T-helper 2 cell treated with Interferon-gamma antibody and Interleukin-4, amounts not matched to agents 100 ng/mL and 5 ng/mL, for 36 hours (primary cell): ENCODE measurements at regions not wholly inside any gene's neighbourhood (a gene's known extent, or its start where the extent isn't known, plus 50 kb on each side); places are given as distances from the start of the nearest gene placed in this dataset.
"Not testable (repeated sequence)": the region's sequence is repeated elsewhere in the genome, so short reads cannot be mapped to it uniquely, and the experiment has no call there.

Experiments
- intact Hi-C: fragments of 100-400 bp; cut with micrococcal nuclease; formaldehyde crosslinking; loops from one replicate; pipeline ENCODE4 v1.15.1; 2023

- intact Hi-C loops = not testable (repeated sequence)
These were observed 75.1 kb downstream of the KBTBD2 start for GRCh38 chr7:32816409-32816948.

DNA sequence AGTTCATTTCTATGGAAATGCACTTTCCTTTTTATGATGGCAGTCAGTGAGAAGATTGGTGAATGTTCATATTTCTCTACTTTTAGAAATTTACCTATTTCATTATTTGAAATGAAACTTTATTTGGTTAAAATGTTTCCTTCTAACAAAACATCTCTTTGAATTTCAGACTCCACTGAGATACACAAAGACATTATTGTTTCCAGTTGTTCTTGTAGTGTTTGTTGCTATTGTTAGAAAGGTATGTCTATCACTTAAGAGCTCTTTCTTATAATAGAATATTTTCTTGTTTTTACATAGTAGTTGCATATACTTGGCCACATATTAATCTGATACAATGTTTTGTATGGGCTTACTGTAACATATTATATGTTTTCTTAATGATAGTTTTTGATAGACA lies 76.8 kb downstream of the KBTBD2 start:
- intact Hi-C loops = not testable (repeated sequence)

GRCh38 chr7:32809871-32810270 lies 81.7 kb downstream of the KBTBD2 start:
- intact Hi-C loops = no loop called here

DNA sequence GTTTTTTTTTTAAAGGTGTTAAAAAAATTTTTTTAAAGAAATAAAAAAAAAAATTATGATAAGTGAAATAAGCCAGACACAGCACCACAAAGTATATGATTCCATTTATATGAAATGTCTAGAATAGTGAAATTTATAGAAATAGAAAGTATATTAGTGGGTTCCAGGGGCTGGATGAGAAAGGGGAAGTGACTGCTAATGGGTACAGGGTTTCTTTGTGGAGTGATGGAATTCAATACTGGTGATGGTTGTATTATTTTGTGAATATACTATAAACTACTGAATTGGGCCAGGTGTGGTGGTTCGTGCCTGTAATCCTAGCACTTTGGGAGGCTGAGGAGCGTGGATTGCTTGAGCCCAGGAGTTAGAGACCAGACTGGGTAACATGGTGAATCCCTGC lies 82.2 kb downstream of the KBTBD2 start:
- intact Hi-C loops = no loop called here

GRCh38 chr7:32803406-32804141 lies 88.0 kb downstream of the KBTBD2 start:
- intact Hi-C loops = no loop called here

GRCh38 chr7:32802305-32802910 lies 89.2 kb downstream of the KBTBD2 start:
- intact Hi-C loops = no loop called here

DNA sequence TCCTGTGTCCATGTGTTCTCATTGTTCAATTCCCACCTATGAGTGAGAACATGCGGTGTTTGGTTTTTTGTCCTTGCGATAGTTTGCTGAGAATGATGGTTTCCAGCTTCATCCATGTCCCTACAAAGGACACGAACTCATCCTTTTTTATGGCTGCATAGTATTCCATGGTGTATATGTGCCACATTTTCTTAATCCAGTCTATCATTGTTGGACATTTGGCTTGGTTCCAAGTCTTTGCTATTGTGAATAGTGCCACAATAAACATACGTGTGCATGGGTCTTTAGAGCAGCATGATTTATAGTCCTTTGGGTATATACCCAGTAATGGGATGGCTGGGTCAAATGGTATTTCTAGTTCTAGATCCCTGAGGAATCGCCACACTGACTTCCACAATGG lies 98.5 kb downstream of the KBTBD2 start:
- intact Hi-C loops = not testable (repeated sequence)

- intact Hi-C loops = not testable (repeated sequence)
These were observed 100.7 kb downstream of the KBTBD2 start for GRCh38 chr7:32790766-32791430.

DNA sequence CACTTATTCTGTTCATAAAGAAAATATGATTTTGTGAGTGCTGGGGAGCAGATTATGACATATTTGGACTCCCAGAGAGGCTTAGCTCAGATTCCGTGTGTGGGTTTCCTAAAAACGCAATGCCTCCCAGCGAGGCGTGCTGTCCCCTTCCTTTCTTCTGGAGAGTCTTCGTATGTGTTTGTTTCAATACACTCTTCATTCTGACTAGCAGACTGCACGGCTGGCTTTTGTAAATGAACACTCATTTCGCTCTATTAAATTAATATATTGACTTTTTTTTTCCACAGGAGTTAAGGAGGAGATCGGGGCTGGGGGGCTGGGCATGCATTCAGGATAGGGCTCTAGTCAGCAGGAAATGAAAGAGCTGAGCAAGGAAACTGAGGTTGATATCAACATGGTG lies 102.3 kb downstream of the KBTBD2 start:
- intact Hi-C loops = not testable (repeated sequence)

DNA sequence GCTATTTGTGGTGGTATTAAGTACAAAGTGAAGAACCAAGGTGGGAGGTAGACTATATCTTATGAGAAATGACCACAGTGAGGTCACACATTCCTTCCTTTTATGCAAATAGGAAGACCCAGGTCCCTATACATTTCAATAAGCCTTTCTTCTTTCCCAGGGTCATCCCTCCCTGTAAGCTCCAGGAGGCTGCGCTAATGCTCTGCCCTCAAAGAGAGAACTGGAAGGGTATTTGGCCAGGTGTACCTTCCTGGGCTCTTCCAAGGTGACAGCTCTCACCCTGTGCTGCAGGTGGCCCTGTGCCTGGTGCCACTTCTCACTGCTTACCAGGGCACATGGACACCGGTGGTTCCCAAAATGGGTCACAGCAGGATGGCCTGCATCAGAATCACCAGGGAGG lies 103.4 kb downstream of the KBTBD2 start:
- intact Hi-C loops = not testable (repeated sequence)

- intact Hi-C loops = not testable (repeated sequence)
These were observed 106.1 kb downstream of the KBTBD2 start for GRCh38 chr7:32785365-32785944.

- intact Hi-C loops = not testable (repeated sequence)
These were observed 111.7 kb downstream of the KBTBD2 start for GRCh38 chr7:32779895-32780294.

GRCh38 chr7:32779167-32779566 lies 112.4 kb downstream of the KBTBD2 start:
- intact Hi-C loops = no loop called here

- intact Hi-C loops = not testable (repeated sequence)
These were observed 114.4 kb downstream of the KBTBD2 start for GRCh38 chr7:32777041-32777666.

DNA sequence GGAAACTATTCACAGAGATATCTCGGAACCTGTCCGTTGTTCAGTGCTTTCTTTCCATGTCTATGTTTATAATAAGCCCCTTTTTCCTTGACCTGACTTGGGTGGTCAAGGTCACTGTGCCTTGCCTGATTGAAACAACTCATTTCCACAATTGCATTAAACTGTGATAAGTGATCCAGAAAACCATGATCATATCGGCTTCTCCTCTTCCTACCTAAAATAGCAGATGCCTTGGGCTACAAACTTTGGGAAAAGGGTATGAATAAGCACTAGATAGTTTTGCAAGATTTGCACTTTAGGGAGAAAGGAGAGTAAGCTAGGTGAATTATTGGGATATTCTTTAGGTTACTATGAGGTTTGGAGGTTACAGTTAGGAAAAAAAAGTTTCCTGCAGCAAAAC lies 115.2 kb downstream of the KBTBD2 start:
- intact Hi-C loops = not testable (repeated sequence)

- intact Hi-C loops = not testable (repeated sequence)
These were observed 115.8 kb downstream of the KBTBD2 start for GRCh38 chr7:32775809-32776208.

DNA sequence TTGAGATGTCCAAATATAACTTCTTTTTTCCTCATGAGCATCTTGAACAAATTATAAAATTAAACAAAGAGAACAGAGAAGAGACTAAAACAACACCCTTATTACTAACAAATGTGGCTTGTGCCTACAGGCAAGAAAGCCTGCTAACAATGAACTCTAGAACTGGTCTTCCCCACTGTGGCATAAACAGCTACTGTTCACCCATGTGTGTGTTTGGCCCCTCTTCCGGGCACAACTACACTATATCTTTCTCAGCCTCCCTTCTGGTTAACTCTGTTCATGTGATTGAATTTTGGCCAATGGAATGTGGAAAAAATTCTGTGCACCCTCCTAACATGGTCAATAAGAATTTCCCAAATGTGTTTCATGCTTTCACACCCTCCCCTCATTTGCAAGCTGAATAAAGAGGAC lies 117.0 kb downstream of the KBTBD2 start:
- intact Hi-C loops = no loop called here

DNA sequence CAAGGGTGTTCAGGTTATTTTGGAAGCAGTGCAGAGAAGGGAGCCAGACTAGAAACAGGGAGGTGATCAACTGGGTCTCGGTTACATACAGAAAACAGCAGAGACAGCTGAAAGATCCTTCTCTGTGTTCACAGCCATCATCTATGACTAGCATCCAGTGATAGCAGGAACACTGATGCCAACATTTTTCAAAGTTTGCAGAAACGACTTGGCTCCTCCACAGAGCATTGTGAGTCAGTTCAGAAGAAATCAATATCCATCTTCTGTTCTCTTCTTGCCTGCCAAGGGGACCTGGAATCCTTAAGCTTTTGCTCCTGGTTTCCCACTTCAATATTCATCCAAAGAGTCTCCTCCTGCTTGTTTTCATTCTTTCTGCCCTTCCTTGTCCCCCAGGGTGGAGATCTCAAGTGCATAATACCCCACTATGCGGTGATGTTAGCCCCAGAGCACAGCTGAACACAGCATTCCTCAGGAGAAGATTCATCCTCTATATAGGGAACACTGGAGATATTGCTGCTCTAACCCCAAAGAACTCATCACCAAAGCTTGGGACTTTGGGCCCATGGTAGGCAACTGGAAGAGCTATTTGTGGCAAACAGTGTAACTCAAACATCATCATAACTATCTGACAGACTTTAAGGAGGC lies 122.6 kb downstream of the KBTBD2 start:
- intact Hi-C loops = loop anchor here (10.0 kb wide), 1 partner anchor 1166 kb away; no protein-coding TSS in a partner anchor

- intact Hi-C loops = loop anchor here (10.0 kb wide), 1 partner anchor 1166 kb away; no protein-coding TSS in a partner anchor
These were observed 123.2 kb downstream of the KBTBD2 start for GRCh38 chr7:32768338-32768737.

DNA sequence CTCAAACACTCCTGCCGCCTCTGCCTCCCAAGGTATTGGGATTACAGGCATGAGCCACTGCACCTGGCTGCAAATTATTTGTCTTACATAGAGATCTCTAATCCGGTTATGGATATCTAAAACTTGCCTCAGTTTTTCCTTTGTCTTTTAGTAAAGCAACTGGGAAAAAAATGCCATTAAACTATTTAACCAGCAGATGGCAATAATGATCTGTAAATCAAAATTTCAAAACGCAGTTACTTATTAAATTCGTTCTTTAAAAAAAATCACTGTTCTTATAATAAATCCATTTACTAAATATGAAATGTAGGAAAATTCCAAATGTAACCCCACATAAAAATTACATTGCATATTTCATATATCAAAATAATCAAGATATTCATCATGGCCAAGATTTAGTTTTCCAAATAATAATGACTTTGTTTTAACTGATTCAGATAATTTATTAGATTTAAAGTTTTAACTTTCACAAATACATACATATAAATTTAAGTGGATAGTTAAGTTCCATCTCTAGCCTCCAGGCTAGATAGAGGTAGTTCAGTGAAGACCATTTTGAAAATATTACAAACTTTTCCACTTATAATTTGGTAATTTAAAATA lies 125.8 kb downstream of the KBTBD2 start:
- intact Hi-C loops = loop anchor here (2.0 to 10.0 kb wide), 3 partner anchors 285 to 1169 kb away; partner anchors contain the start of gene RP9
